ENCODE measurements at regions not wholly inside any gene's neighbourhood (a gene's known extent, or its start where the extent isn't known, plus 50 kb on each side); places are given as distances from the start of the nearest gene placed in this dataset.

DNA sequence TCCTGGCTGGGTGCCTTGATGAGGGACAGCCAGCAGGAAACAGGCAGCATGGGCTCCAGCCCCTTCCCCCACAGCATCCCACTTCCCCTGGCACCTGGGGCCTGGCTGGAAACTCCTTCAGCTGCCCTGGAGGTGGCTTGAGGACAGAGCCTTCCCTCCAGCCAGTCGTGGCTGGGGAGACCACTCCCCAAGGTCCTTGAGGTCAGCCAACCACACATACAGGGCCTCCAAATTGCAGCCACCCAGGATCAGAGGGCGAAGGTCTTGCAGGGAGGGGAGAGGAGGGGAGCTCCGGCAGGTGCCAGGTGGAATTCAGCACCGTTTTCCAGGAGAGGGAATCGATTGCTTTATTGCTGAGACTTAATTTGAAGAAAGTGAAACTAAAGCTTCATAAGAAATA, 280.4 kb downstream of the PBX3 start:
- Histone ChIP-seq H3K27ac (ENCODE audit: poor library complexity, severe bottlenecking) (no peak overlapping the region), H3K36me3 (ENCODE audit: low read depth) (no peaks in the 10 kb centered on the region), H3K27me3 (ENCODE audit: insufficient read depth, poor library complexity, severe bottlenecking) (no peaks in the 10 kb centered on the region), H3K9me3 (ENCODE audit: severe bottlenecking) (no peaks in the 10 kb centered on the region), H3K4me3 (ENCODE audit: severe bottlenecking) (no peak overlapping the region), H3K4me1 (ENCODE audit: insufficient read depth, poor library complexity, severe bottlenecking) (no peaks in the 10 kb centered on the region)
- DNase-seq (ENCODE audit: low spot score), result no peak
- no peak for ATAC-seq (ENCODE audit: low read depth)
- TF ChIP-seq, protein P1, sequence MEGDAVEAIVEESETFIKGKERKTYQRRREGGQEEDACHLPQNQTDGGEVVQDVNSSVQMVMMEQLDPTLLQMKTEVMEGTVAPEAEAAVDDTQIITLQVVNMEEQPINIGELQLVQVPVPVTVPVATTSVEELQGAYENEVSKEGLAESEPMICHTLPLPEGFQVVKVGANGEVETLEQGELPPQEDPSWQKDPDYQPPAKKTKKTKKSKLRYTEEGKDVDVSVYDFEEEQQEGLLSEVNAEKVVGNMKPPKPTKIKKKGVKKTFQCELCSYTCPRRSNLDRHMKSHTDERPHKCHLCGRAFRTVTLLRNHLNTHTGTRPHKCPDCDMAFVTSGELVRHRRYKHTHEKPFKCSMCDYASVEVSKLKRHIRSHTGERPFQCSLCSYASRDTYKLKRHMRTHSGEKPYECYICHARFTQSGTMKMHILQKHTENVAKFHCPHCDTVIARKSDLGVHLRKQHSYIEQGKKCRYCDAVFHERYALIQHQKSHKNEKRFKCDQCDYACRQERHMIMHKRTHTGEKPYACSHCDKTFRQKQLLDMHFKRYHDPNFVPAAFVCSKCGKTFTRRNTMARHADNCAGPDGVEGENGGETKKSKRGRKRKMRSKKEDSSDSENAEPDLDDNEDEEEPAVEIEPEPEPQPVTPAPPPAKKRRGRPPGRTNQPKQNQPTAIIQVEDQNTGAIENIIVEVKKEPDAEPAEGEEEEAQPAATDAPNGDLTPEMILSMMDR (IDR thresholded peaks at IDR 0.05; ENCODE audit: poor library complexity, severe bottlenecking), result no peak

DNA sequence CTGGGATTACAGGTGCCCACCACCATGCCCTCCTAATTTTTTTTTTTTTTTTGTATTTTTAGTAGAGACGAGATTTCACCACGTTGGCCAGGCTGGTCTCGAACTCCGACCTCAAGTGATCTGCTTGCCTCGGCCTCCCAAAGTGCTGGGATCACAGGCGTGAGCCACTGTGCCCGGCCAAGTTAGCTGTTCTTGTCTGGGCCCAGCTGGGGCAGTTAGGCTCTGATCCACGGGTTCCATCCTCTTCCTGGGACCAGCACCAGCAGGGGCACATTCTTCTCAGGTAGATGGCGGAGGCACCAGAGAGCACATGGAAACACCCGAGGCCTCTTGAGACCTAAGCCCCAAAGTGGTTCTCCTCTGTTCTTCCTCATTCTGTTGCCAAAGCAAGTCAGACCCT, 281.6 kb downstream of the PBX3 start:
- no peaks in the 10 kb centered on the region for H3K27me3 ChIP-seq (ENCODE audit: insufficient read depth, poor library complexity, severe bottlenecking)
- no peak for DNase-seq (ENCODE audit: low spot score)
- no peak overlapping the region for H3K27ac ChIP-seq (ENCODE audit: poor library complexity, severe bottlenecking)
- no peaks in the 10 kb centered on the region for H3K4me1 ChIP-seq (ENCODE audit: insufficient read depth, poor library complexity, severe bottlenecking)
- no peaks in the 10 kb centered on the region for H3K36me3 ChIP-seq (ENCODE audit: low read depth)
- no peak for ATAC-seq (ENCODE audit: low read depth)
- TF ChIP-seq, protein P1 (IDR thresholded peaks at IDR 0.05; ENCODE audit: poor library complexity, severe bottlenecking), result no peak
- no peak overlapping the region for H3K4me3 ChIP-seq (ENCODE audit: severe bottlenecking)
- H3K9me3 ChIP-seq (ENCODE audit: severe bottlenecking), result no peaks in the 10 kb centered on the region

DNA sequence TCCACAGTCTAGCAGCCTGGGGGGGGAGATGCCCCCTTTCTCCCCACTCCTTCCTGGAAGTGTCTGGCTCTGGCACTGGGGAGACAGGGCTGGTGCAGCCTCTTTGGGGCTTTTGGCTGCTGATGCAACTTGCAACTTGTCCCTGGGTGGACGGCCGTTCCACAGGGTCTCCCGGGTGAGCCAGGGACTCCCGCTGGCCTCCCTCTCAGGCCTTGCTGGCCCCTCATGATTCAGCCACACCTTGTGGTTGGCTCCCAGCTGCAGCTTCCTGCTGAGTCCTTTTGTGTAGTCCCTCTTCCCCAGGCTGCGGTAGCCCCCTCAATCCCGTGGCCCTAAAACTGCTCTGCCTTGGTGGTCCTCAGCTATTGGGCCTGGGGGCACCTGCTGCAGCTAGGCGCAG, 283.5 kb downstream of the PBX3 start:
- H3K9me3 ChIP-seq (ENCODE audit: severe bottlenecking), result no peaks in the 10 kb centered on the region
- no peak overlapping the region for H3K4me3 ChIP-seq (ENCODE audit: severe bottlenecking)
- H3K36me3 ChIP-seq (ENCODE audit: low read depth), result no peaks in the 10 kb centered on the region
- no peak overlapping the region for H3K27ac ChIP-seq (ENCODE audit: poor library complexity, severe bottlenecking)
- TF ChIP-seq, protein P1 (IDR thresholded peaks at IDR 0.05; ENCODE audit: poor library complexity, severe bottlenecking), result no peak
- DNase-seq (ENCODE audit: low spot score), result no peak
- no peaks in the 10 kb centered on the region for H3K4me1 ChIP-seq (ENCODE audit: insufficient read depth, poor library complexity, severe bottlenecking)
- ATAC-seq (ENCODE audit: low read depth), result no peak
- H3K27me3 ChIP-seq (ENCODE audit: insufficient read depth, poor library complexity, severe bottlenecking), result no peaks in the 10 kb centered on the region

DNA sequence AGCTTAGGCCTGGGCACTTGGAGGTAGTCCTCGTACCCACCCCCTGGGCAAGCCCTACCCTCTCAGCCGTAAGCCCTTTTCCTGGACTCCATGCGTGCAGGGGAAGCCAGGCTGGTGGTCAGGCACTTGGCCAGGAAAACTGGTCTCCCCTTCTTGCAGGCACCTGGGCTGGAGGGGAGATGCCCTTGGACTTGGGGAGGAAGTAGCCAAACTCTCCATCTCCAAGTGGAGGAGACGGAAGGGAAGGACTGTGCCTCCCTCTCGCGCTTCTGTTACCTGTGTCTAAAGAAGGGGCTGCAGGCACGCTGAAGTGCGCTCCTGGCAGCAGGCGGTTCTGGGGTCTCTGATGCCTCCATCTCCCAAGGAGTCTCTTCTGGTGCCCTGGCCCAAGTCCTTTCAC, 283.9 kb downstream of the PBX3 start:
- TF ChIP-seq, protein P1 (IDR thresholded peaks at IDR 0.05; ENCODE audit: poor library complexity, severe bottlenecking), result no peak
- H3K9me3 ChIP-seq (ENCODE audit: severe bottlenecking), result no peaks in the 10 kb centered on the region
- no peaks in the 10 kb centered on the region for H3K27me3 ChIP-seq (ENCODE audit: insufficient read depth, poor library complexity, severe bottlenecking)
- H3K4me1 ChIP-seq (ENCODE audit: insufficient read depth, poor library complexity, severe bottlenecking), result no peaks in the 10 kb centered on the region
- no peak for DNase-seq (ENCODE audit: low spot score)
- H3K36me3 ChIP-seq (ENCODE audit: low read depth), result no peaks in the 10 kb centered on the region
- H3K27ac ChIP-seq (ENCODE audit: poor library complexity, severe bottlenecking), result no peak overlapping the region
- no peak overlapping the region for H3K4me3 ChIP-seq (ENCODE audit: severe bottlenecking)
- ATAC-seq (ENCODE audit: low read depth), result no peak

DNA sequence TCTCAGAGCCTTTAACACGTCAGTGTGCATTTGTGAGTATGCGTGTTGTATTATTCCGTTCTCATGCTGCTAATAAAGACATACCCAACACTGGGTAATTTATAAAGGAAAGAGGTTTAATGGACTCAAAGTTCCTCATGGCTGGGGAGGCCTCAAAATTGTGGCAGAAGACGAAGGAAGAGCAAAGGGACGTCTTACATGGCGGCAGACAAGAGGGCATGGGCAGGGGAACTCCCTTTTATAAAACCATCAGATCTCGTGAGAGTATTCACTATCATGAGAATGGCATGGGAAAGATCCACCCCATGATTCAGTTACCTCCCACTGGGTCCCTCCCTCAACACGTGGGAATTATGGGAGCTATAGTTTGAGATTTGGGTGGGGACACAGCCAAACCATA, 285.0 kb downstream of the PBX3 start:
- Histone ChIP-seq H3K27ac (ENCODE audit: poor library complexity, severe bottlenecking) (no peak overlapping the region), H3K36me3 (ENCODE audit: low read depth) (no peaks in the 10 kb centered on the region), H3K9me3 (ENCODE audit: severe bottlenecking) (no peaks in the 10 kb centered on the region), H3K4me3 (ENCODE audit: severe bottlenecking) (no peak overlapping the region), H3K27me3 (ENCODE audit: insufficient read depth, poor library complexity, severe bottlenecking) (no peaks in the 10 kb centered on the region), H3K4me1 (ENCODE audit: insufficient read depth, poor library complexity, severe bottlenecking) (no peaks in the 10 kb centered on the region)
- DNase-seq (ENCODE audit: low spot score) (no peak), ATAC-seq (ENCODE audit: low read depth) (no peak)
- TF ChIP-seq, protein P1 (IDR thresholded peaks at IDR 0.05; ENCODE audit: poor library complexity, severe bottlenecking), result no peak
